GM19240 (cell line): ENCODE measurements at regions not wholly inside any gene's neighbourhood (a gene's known extent, or its start where the extent isn't known, plus 50 kb on each side); places are given as distances from the start of the nearest gene placed in this dataset.
"Not testable (repeated sequence)": the region's sequence is repeated elsewhere in the genome, so short reads cannot be mapped to it uniquely, and the experiment has no call there.

Experiments used
- DNase-seq: peaks from one replicate; pipeline ENCODE4 v3.0.0; 2011; ENCODE audit warnings: low spot score; ENCODE audit not compliant: insufficient read length

DNA sequence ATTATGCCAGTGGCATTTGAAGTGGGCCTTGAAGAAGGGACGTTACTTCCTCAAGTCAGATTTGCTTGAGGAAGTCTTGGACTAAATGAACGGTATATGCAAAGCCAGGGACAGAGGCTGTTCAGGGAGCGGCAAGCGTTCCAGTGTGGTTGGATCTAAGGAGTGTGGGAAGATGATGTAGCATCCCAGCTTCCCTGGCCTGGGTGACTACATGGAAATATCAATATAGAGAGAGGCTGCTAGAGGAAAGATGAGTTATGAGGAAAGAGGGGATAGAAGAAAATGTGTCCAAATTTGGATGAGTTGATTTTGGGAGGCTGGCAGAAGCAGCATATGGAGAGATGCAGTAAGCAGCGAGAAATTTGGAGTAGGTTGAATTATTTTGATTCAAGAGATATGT is 432.5 kb upstream of the TENM3 start:
- no peak for DNase-seq

DNA sequence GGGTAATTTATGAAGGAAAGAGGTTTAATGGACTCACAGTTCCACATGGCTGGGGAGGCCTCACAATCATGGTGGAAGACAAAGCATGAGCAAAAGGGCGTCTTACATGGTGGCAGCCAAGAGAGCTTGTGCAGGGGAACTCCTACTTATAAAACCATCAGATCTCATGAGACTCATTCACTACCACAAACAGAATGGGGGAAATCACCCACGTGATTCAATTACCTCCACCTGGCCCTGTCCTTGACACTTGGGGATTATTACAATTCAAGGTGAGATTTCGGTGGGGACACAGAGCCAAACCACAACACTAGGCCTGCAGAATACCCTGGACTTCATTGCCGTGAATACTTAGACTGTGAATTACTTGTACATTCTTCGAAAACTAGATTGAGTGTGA is 431.7 kb upstream of the TENM3 start:
- DNase-seq = not testable (repeated sequence)

GRCh38 chr4:181819946-181820345 is 423.3 kb upstream of the TENM3 start:
- no peak for DNase-seq

GRCh38 chr4:181820553-181820952 is 422.6 kb upstream of the TENM3 start:
- DNase-seq = no peak

DNA sequence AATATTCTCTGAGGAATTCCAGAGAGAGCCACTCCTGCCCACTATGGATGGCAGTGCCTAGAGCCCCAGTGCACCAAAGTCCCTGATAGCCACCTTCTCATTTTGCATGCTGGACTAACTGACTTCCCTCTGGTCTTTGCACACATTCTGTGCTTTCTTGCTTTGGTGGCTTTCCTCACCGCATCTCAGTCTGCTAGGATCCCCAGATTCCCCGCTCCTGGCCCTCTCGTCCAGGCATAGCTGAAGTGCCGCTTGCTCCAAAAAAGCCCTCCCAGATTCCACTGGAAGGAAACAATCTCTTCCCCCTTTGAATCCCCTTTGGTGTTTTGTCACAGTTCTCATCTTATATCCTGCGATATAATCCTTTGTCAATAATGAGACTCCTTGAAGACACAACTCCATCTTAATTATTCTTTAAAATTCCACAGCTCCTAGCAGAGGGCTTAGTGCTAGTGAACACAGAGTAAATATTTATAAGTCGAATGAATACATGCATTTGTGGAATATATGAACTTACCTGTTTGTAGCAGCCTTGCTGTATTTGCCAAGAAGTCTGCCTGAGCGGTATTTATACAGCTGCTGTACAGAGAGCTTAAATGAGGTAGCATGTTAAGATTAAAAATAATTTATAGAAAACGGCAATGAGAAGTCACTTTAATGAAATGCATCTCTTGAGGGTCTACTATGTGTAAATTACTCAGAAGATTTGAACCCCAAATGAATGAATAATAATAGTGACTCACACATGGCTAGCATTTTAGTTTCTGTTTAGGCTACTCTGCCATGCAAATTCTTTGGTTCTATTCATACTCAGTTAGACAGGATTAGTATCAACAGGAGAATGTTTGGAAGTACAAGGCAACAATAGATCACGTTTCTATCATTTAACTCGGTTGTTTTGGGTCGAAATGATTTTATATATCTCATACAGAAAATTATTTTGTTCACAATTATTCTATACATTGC is 421.9 kb upstream of the TENM3 start:
- DNase-seq = no peak

GRCh38 chr4:181822005-181822375 is 421.2 kb upstream of the TENM3 start:
- DNase-seq = no peak

- DNase-seq = no peak
These were observed 420.0 kb upstream of the TENM3 start for GRCh38 chr4:181823183-181823582.

DNA sequence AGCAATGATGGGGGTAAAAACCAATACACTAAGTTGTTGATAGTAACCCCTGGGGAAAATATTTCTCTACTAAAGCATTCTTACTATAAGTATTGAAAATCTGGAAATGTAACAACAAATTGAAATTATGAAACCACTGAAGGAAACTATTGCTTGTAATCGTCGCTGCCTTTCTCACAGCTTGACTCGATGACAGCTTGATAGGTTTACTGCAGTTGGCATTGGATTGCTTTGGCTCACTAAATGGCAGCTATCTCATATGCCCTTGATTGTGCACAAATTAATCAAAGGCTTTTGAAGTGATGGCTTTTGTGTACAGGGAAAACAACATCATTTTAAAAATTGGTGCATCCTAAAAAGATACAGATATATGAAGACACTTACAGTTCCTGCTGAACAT is 419.6 kb upstream of the TENM3 start:
- DNase-seq = no peak

GRCh38 chr4:181825564-181825963 is 417.6 kb upstream of the TENM3 start:
- DNase-seq = no peak

DNA sequence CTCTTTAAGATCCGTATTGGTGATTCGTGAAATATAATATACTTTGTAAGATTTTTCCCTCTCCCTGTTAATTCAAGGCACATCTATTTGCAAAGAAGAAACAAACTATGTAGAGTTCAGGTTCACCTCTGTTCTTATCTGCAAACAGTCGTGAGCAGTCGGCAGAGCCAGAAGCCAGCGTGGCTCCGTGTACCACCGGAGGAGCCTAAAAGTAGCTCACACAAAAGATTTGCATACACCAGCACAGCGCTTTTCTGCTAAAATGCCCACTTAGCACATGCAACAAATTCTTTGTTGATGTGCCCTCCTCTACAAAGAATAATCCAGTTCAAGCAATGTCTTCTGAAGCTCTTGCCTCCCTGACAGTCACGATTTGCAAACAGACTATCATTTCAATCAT is 416.0 kb upstream of the TENM3 start:
- no peak for DNase-seq

DNA sequence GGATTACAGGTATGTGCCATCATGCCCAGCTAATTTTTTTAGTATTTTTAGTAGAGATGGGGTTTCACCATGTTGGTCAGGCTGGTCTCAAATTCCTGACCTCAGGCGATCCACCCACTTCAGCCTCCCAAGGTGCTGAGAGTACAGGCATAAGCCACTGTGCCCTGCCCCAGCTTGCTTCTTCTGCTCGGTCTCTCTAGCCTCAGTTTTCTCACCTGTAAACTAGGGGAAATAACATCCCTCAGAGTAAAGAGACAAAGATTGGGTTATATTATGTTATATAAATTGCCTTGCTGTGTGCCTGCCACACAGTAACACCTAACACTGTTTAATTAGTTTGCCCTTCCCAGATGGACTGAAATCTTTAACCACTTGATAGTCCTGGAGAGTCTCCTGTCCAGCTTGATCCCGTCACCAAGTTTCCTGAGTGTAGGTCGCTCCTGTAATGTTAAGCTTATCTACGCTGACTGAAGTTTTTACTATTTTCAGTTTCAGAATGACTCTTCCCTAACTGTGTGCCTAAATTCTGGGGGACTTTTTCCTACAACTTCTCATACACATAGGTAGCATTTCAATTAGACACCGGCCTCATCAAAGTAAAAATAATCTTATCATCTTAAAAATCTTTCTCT is 412.7 kb upstream of the TENM3 start:
- DNase-seq = no peak

DNA sequence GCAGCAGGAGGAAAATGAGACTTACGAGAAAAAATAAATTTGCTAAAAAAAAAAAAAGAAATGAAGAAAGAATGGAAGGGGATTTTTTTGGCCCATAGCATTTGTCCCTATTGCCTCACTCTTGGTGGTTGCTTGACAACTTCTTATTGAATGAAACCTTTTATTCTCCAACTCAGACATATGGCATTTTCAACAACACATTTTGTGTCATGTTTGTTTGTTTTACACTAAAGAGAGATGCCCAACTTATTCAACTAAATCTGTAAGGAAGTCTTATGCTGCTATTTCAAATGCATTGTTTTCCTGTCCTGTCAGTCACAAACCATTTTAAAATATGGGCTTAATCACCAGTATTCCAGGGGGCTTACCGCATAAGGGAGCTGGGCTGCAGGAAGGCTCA is 409.1 kb upstream of the TENM3 start:
- no peak for DNase-seq

DNA sequence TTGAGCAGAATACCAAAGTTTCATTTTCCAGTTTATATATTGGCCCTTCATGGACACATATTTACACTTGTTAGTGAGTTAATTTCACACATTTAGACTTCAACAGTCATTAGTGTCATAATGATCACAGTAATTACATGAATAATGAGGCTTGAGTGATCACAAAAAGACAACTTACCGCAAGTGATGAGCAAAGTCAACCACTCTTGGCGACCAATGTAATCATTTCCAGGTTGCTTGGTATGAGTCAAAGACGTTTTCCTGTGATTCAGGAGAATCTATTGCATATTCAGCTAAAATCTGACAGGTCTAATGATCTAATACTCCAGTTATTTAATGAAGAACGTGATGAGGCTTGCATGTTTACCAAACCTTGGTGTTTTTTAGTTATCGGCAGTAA is 407.9 kb upstream of the TENM3 start:
- no peak for DNase-seq

DNA sequence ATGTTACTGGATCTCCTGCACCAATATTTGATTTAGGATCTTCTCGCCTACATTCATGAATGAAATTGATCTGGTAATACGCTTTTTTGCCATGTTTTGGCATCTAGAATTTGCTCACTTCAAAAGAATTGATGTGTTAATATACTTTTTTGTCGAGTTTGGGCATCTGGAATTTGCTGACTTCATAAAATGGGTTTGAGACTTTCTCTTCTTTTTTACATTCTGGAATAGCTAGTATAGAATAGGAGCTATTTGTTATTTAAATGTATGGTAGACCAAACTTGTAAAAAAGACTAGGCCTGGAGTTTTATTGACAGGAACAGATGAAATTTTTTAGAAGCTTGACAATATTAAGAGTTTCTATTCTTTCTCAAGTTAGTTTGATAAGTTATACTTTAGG is 404.9 kb upstream of the TENM3 start:
- no peak for DNase-seq

DNA sequence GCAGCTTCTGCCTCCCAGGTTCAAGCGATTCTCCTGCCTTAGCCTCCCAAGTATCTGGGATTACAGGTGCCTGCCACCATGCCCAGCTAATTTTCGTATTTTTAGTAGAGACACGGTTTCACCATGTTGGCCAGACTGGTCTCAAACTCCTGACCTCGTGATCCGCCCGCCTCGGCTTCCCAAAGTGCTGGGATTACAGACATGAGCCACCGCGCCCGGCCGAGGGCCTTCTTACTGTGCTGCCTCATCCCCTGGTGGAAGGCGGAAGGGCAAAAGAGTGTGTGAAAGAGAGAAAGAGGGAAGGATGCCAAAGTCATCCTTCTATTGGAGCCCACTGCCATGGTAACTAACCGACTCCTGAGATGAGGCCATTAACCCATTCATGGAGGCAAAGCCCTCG is 399.4 kb upstream of the TENM3 start:
- not testable (repeated sequence) for DNase-seq

DNA sequence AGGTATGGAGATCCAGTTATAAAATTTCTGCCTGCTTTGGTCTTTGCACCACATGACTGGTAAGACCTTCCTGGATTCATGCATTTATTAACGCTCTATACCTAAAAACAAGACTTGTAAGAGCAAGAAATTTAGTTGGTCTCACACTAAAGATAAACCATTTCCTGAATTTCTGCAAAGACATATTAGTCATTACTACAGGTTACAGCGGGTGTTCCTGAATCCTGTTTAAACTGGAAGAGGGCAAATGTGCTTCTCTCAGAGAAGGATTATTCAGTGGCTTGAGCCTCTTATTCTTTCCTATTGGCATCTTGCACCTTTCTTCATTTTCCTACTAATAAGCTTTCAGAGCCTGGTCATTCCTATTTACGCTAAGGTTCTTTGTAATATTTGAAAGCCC is 397.6 kb upstream of the TENM3 start:
- DNase-seq = no peak

- DNase-seq = no peak
These were observed 396.3 kb upstream of the TENM3 start for GRCh38 chr4:181846934-181847333.

DNA sequence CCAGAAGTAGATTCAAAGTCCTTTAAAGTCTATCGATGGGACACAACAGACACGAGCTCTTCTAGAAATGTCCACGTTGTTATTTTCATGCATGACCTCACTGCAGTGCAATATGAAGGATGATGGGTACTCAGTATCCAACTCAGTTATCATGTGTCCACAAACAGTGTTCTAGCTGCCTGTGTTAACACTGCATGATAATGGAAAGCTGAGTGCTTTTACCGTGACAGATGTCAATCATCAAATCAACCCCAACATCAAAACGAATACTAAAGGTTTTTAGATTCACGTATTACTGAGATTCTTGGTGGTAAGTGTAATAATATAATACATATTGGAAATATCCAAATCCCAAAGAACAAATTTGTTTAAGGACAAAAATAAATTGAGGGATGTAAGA is 394.8 kb upstream of the TENM3 start:
- no peak for DNase-seq

GRCh38 chr4:181849472-181849871 is 393.7 kb upstream of the TENM3 start:
- DNase-seq = no peak

- DNase-seq = no peak
These were observed 389.2 kb upstream of the TENM3 start for GRCh38 chr4:181853881-181854511.

GRCh38 chr4:181855307-181855706 is 387.9 kb upstream of the TENM3 start:
- no peak for DNase-seq

DNA sequence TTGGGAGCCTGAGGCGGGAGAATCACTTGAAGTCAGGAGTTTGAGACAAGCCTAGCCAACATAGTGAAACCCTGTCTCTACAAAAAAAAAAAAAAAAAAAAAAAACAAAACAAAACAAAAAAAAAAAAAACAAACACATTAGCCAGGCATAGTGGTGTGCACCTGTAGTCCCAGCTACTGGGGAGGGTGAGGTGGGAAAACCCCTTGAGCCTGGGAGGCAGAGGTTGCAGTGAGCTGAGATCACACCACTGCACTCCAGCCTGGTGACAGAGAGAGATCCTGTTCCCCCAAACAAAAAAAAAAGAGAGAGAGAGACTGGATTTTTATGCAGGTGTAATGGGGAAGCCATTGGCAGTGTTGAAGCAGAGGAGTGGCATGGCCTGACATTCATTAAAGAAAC is 385.7 kb upstream of the TENM3 start:
- DNase-seq = not testable (repeated sequence)
